GM23248 (cell line): ENCODE measurements at regions not wholly inside any gene's neighbourhood (a gene's known extent, or its start where the extent isn't known, plus 50 kb on each side); places are given as distances from the start of the nearest gene placed in this dataset.

Experiments used
- EZH2 ChIP-seq: fragments of 200-600 bp; sonication (generic); IDR thresholded peaks from 2 replicates; pipeline ENCODE4 v1.6.1; 2018; ENCODE audit warnings: antibody characterized with exemption, mild to moderate bottlenecking; ENCODE audit not compliant: insufficient read depth, poor library complexity, severe bottlenecking
- EZH2phosphoT487 ChIP-seq: fragments of 200-600 bp; sonication (generic); IDR thresholded peaks from 2 replicates; pipeline ENCODE4 v1.6.1; 2018; ENCODE audit warnings: antibody characterized with exemption, moderate library complexity, mild to moderate bottlenecking, low read depth; ENCODE audit not compliant: insufficient read depth

DNA sequence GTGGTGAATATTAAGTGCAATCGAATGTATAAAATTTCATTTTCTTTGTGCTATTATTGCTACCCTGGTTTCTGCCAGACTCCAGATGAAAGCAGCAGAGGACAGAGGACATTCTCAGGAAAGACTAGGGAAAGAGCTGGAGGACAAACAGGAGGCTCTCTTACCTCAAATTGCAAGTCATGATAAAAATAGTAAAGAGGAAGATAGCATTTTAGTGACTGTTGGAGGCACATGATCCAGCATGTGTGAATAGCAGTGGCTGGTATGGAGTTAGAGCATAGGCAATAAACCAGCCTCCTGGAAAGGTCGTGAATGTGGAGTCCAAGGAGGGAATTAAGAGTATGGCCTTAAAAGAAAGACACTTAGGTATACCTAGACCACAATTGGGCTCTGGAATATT lies 1040.0 kb downstream of the STPG2 start:
- TF ChIP-seq EZH2 (no peak), EZH2phosphoT487 (no peak)
